ENCODE measurements at regions not wholly inside any gene's neighbourhood (a gene's known extent, or its start where the extent isn't known, plus 50 kb on each side); places are given as distances from the start of the nearest gene placed in this dataset.

DNA sequence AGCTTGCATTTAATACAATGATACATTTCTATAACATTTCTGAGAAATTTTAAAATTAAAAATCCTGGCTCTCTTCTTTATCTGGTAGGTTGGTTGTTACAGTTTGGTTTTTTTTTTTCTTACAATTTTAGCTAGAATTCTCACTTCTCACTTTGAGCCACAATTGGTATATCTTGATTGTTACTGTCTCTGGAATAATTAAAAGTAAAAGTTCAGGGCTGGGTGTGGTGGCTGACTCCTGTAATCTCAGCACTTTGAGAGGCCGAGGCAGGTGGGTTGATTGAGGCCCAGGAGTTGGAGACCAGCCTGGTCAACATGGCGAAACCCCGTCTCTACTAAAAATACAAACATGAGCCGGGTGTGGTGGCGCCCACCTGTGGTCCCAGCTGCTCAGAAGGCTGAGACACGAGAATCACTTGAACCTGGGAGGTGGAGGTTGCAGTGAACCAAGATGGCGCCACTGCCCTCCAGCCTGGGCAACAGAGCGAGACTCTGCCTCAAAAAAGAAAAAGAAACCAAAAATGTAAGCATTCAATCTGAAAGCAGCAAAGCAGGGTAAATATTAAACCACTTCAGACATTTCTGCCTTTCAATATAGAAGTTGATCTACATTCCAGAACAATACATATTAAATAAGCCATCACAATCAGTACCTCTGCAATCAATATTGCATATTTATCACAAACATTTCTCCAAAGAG lies 88.6 kb upstream of the PFKP start:
- TF ChIP-seq, protein P1, sequence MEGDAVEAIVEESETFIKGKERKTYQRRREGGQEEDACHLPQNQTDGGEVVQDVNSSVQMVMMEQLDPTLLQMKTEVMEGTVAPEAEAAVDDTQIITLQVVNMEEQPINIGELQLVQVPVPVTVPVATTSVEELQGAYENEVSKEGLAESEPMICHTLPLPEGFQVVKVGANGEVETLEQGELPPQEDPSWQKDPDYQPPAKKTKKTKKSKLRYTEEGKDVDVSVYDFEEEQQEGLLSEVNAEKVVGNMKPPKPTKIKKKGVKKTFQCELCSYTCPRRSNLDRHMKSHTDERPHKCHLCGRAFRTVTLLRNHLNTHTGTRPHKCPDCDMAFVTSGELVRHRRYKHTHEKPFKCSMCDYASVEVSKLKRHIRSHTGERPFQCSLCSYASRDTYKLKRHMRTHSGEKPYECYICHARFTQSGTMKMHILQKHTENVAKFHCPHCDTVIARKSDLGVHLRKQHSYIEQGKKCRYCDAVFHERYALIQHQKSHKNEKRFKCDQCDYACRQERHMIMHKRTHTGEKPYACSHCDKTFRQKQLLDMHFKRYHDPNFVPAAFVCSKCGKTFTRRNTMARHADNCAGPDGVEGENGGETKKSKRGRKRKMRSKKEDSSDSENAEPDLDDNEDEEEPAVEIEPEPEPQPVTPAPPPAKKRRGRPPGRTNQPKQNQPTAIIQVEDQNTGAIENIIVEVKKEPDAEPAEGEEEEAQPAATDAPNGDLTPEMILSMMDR (conservative IDR thresholded peaks at IDR 0.05; ENCODE audit: low read depth, low read length): no peak
- no peak for TF ChIP-seq EZH2phosphoT487 (IDR thresholded peaks at IDR 0.05; ENCODE audit: borderline replicate concordance, low read length)

All from PC-3 (cell line).